ENCODE measurements at regions not wholly inside any gene's neighbourhood (a gene's known extent, or its start where the extent isn't known, plus 50 kb on each side); places are given as distances from the start of the nearest gene placed in this dataset.

DNA sequence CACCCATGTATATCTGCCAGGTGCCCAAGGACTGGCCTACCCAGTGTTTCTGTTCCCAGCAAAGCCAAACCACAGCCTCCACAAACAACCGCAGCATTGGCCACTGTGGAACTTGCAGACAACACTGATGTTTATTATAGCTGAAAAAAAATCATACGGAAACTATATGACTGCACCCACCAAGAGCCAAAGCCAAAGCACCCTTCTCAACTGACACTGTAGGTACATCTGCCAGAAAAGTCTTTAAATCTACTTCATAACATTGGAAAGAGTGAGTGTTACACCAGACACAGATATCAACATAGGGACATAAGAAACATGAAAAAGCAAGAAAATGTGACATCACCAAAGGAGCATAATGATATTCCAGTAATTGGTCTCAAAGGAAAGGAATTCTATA, 428.0 kb downstream of the PSAT1 start:
- Mint-ChIP-seq H3K9me3 (ENCODE audit: unreplicated experiment) (no peaks in the 10 kb centered on the region), H3K27ac (ENCODE audit: unreplicated experiment) (no peak overlapping the region), H3K36me3 (ENCODE audit: low read depth, unreplicated experiment) (no peaks in the 10 kb centered on the region), H3K27me3 (ENCODE audit: unreplicated experiment) (no peaks in the 10 kb centered on the region), H3K4me3 (ENCODE audit: unreplicated experiment) (no peak overlapping the region), H3K4me1 (ENCODE audit: unreplicated experiment) (no peaks in the 10 kb centered on the region)
- no peak for DNase-seq (ENCODE audit: low spot score)
- TF ChIP-seq, protein P1, sequence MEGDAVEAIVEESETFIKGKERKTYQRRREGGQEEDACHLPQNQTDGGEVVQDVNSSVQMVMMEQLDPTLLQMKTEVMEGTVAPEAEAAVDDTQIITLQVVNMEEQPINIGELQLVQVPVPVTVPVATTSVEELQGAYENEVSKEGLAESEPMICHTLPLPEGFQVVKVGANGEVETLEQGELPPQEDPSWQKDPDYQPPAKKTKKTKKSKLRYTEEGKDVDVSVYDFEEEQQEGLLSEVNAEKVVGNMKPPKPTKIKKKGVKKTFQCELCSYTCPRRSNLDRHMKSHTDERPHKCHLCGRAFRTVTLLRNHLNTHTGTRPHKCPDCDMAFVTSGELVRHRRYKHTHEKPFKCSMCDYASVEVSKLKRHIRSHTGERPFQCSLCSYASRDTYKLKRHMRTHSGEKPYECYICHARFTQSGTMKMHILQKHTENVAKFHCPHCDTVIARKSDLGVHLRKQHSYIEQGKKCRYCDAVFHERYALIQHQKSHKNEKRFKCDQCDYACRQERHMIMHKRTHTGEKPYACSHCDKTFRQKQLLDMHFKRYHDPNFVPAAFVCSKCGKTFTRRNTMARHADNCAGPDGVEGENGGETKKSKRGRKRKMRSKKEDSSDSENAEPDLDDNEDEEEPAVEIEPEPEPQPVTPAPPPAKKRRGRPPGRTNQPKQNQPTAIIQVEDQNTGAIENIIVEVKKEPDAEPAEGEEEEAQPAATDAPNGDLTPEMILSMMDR (IDR thresholded peaks at IDR 0.05; ENCODE audit: unreplicated experiment): no peak

DNA sequence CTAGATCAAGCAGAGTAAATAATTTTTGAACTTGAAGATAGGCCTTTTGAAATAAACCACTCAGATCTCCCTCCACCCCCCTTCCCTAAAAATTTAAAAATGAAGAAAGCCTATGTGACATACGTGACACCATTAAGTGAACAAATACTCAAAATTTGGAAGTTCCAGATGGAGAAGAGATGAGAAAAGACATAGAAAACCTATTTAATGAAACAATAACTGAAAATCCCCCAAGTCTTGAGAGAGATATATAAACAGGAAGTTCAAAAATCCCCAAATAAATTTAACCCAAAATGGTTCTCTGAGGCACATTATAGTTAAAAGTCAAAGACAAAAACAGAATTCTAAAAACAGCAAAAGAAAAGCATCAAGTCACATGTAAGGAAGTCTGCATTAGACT, 428.6 kb downstream of the PSAT1 start:
- no peak overlapping the region for H3K27ac Mint-ChIP-seq (ENCODE audit: unreplicated experiment)
- H3K4me3 Mint-ChIP-seq (ENCODE audit: unreplicated experiment): no peak overlapping the region
- H3K27me3 Mint-ChIP-seq (ENCODE audit: unreplicated experiment): no peaks in the 10 kb centered on the region
- DNase-seq (ENCODE audit: low spot score): no peak
- TF ChIP-seq, protein P1 (IDR thresholded peaks at IDR 0.05; ENCODE audit: unreplicated experiment): no peak
- no peaks in the 10 kb centered on the region for H3K36me3 Mint-ChIP-seq (ENCODE audit: low read depth, unreplicated experiment)
- no peaks in the 10 kb centered on the region for H3K4me1 Mint-ChIP-seq (ENCODE audit: unreplicated experiment)
- no peaks in the 10 kb centered on the region for H3K9me3 Mint-ChIP-seq (ENCODE audit: unreplicated experiment)

DNA sequence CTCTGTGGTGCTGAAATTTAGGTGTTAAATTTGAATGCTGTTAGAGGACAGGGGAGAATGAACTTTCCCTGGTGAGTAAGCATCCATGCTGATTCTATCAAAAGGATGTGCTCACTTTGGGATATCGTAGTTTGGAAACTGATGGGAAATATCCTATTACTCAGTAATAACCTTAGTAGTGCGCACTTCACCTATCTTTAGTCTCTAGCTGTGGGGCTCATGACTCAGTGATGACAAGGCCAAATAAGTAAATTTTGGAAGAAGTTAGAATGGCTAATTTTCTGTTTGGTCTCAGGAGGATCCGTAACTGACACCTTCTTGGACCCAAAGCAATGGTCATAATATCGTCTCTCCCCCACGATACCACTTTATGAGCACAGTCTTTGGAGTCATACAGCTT, 448.4 kb downstream of the PSAT1 start:
- no peak overlapping the region for H3K4me3 Mint-ChIP-seq (ENCODE audit: unreplicated experiment)
- H3K27me3 Mint-ChIP-seq (ENCODE audit: unreplicated experiment): no peaks in the 10 kb centered on the region
- H3K9me3 Mint-ChIP-seq (ENCODE audit: unreplicated experiment): no peaks in the 10 kb centered on the region
- no peak overlapping the region for H3K27ac Mint-ChIP-seq (ENCODE audit: unreplicated experiment)
- no peaks in the 10 kb centered on the region for H3K36me3 Mint-ChIP-seq (ENCODE audit: low read depth, unreplicated experiment)
- no peak for DNase-seq (ENCODE audit: low spot score)
- TF ChIP-seq, protein P1 (IDR thresholded peaks at IDR 0.05; ENCODE audit: unreplicated experiment): no peak
- no peaks in the 10 kb centered on the region for H3K4me1 Mint-ChIP-seq (ENCODE audit: unreplicated experiment)

DNA sequence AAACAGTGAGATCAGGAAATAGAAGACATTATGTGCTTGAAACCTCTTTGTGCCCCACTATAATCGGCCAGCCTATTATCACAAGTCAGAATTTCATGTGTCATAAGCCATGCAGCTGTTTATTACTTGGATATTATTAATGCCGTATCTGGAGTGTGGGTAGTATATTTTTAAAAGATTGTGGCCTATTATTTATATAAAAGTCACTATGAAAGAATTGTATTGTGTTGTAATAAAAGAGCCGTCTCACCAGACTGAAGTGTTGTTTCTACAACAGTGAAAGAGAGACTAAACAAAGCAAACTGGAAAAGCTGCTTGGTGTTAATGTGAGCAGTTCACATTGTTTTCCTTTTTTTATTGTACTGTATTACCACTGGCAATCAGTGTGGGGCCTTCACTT, 449.1 kb downstream of the PSAT1 start:
- Mint-ChIP-seq H3K27ac (ENCODE audit: unreplicated experiment) (no peak overlapping the region), H3K36me3 (ENCODE audit: low read depth, unreplicated experiment) (no peaks in the 10 kb centered on the region), H3K4me3 (ENCODE audit: unreplicated experiment) (no peak overlapping the region), H3K27me3 (ENCODE audit: unreplicated experiment) (no peaks in the 10 kb centered on the region), H3K9me3 (ENCODE audit: unreplicated experiment) (no peaks in the 10 kb centered on the region), H3K4me1 (ENCODE audit: unreplicated experiment) (no peaks in the 10 kb centered on the region)
- TF ChIP-seq, protein P1 (IDR thresholded peaks at IDR 0.05; ENCODE audit: unreplicated experiment): no peak
- no peak for DNase-seq (ENCODE audit: low spot score)

DNA sequence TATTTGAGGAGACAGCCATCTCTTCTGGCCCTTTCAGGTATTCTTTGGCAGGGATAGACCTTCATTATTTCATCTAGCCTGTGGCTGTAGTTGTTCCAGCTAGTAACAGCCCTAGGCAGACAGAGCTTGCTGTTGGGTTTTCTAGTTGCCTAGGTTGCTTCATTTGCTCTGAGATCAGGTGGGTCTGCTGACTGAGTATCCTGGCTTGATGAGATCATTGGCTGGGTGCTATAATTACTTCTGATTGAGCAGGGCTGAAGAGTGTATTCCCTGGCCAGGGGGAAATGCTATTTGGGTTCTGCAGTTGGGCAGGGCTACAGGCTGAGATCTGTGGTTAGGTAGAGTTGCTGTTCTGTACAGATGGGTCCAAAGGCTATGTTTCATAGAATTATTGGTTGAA, 456.1 kb downstream of the PSAT1 start:
- Mint-ChIP-seq H3K4me3 (ENCODE audit: unreplicated experiment) (no peak overlapping the region), H3K9me3 (ENCODE audit: unreplicated experiment) (no peaks in the 10 kb centered on the region), H3K27me3 (ENCODE audit: unreplicated experiment) (no peaks in the 10 kb centered on the region), H3K36me3 (ENCODE audit: low read depth, unreplicated experiment) (no peaks in the 10 kb centered on the region), H3K4me1 (ENCODE audit: unreplicated experiment) (peaks cover 4% of the 10 kb centered on the region), H3K27ac (ENCODE audit: unreplicated experiment) (no peak overlapping the region)
- TF ChIP-seq, protein P1 (IDR thresholded peaks at IDR 0.05; ENCODE audit: unreplicated experiment): no peak
- no peak for DNase-seq (ENCODE audit: low spot score)
